Right ventricle myocardium inferior (tissue), 1 donor: ENCODE measurements at regions not wholly inside any gene's neighbourhood (a gene's known extent, or its start where the extent isn't known, plus 50 kb on each side); places are given as distances from the start of the nearest gene placed in this dataset.

Experiments
- ATAC-seq: fragments of 200-7000 bp; cut with Tn5 transposase; one replicate; pipeline ENCODE4 v1.9.1; 2020; ENCODE audit warnings: mild to moderate bottlenecking, moderate library complexity
- DNase-seq: peaks from one replicate; pipeline ENCODE4 v3.0.0; 2021; ENCODE audit errors: missing footprints
- intact Hi-C: fragments of 100-400 bp; cut with DNase I; formaldehyde crosslinking; loops from one replicate; pipeline ENCODE4 v1.11.0; 2022
- donor health status: DM: no; HTN: yes; CAD: no; lungs with severe emphysema.

GRCh38 chr16:64892835-64893785 lies 228.8 kb downstream of the CDH11 start:
- intact Hi-C loops, result no loop called here
- no peak for DNase-seq
- ATAC-seq, result no peak

GRCh38 chr16:64889446-64889845 lies 232.4 kb downstream of the CDH11 start:
- DNase-seq (no peak), ATAC-seq (no peak)
- intact Hi-C loops, result no loop called here

GRCh38 chr16:64887651-64888050 lies 234.2 kb downstream of the CDH11 start:
- intact Hi-C loops, result no loop called here

GRCh38 chr16:64882078-64882784 lies 239.6 kb downstream of the CDH11 start:
- DNase-seq (no peak), ATAC-seq (peak; percentile 39)

More at GRCh38 chr16:64887651-64888050, 234.2 kb downstream of the CDH11 start:
- DNase-seq (no peak), ATAC-seq (no peak)

GRCh38 chr16:64880994-64881393 lies 240.9 kb downstream of the CDH11 start:
- DNase-seq (no peak), ATAC-seq (peak; percentile 10)
- intact Hi-C loops, result no loop called here

More at GRCh38 chr16:64882078-64882784, 239.6 kb downstream of the CDH11 start:
- intact Hi-C loops, result no loop called here

- no peak for ATAC-seq
- DNase-seq, result no peak
- intact Hi-C loops, result no loop called here
Observed at GRCh38 chr16:64880006-64880405, 241.9 kb downstream of the CDH11 start.

- no peak for ATAC-seq
- no peak for DNase-seq
- intact Hi-C loops, result no loop called here
Observed at GRCh38 chr16:64878940-64879339, 242.9 kb downstream of the CDH11 start.

GRCh38 chr16:64872101-64872500 lies 249.8 kb downstream of the CDH11 start:
- DNase-seq (no peak), ATAC-seq (no peak)
- intact Hi-C loops, result no loop called here

GRCh38 chr16:64870859-64871258 lies 251.0 kb downstream of the CDH11 start:
- ATAC-seq (no peak), DNase-seq (no peak)
- intact Hi-C loops, result no loop called here

- intact Hi-C loops, result no loop called here
- no peak for DNase-seq
- no peak for ATAC-seq
Observed at GRCh38 chr16:64869781-64870180, 252.1 kb downstream of the CDH11 start.

GRCh38 chr16:64866021-64866420 lies 255.8 kb downstream of the CDH11 start:
- intact Hi-C loops, result no loop called here
- DNase-seq (no peak), ATAC-seq (no peak)

- DNase-seq, result no peak
- intact Hi-C loops, result no loop called here
- no peak for ATAC-seq
Observed at GRCh38 chr16:64865069-64865696, 256.7 kb downstream of the CDH11 start.

GRCh38 chr16:64864232-64864809 lies 257.5 kb downstream of the CDH11 start:
- no peak for DNase-seq
- intact Hi-C loops, result no loop called here
- peak; percentile 59 for ATAC-seq

GRCh38 chr16:64858076-64858475 lies 263.8 kb downstream of the CDH11 start:
- ATAC-seq (no peak), DNase-seq (no peak)
- intact Hi-C loops, result no loop called here

- DNase-seq, result no peak
Observed at GRCh38 chr16:64857411-64857810, 264.5 kb downstream of the CDH11 start.

GRCh38 chr16:64853551-64853950 lies 268.3 kb downstream of the CDH11 start:
- no peak for DNase-seq
- no peak for ATAC-seq
- intact Hi-C loops, result no loop called here

More at GRCh38 chr16:64857411-64857810, 264.5 kb downstream of the CDH11 start:
- intact Hi-C loops, result no loop called here
- no peak for ATAC-seq

- no peak for DNase-seq
- intact Hi-C loops, result no loop called here
- ATAC-seq, result no peak
Observed at GRCh38 chr16:64846966-64847365, 274.9 kb downstream of the CDH11 start.

- DNase-seq, result no peak
- ATAC-seq, result no peak
- intact Hi-C loops, result no loop called here
Observed at GRCh38 chr16:64845071-64845470, 276.8 kb downstream of the CDH11 start.

GRCh38 chr16:64841482-64841881 lies 280.4 kb downstream of the CDH11 start:
- ATAC-seq (no peak), DNase-seq (no peak)
- intact Hi-C loops, result no loop called here
